Activated T-cell treated with anti-CD3 and anti-CD28 coated beads, Interleukin-2, amount 50 U/mL, for 4 hours (primary cell): ENCODE measurements at regions not wholly inside any gene's neighbourhood (a gene's known extent, or its start where the extent isn't known, plus 50 kb on each side); places are given as distances from the start of the nearest gene placed in this dataset.
A peak's percentile ranks its signal among the peaks of the same experiment; 100 is the strongest.
"Not testable (repeated sequence)": the region's sequence is repeated elsewhere in the genome, so short reads cannot be mapped to it uniquely, and the experiment has no call there.

Source experiments
- ATAC-seq, 2 donors: fragments of 200-7000 bp; cut with Tn5 transposase; one replicate each; pipeline ENCODE4 v1.10.0; 2021
- DNase-seq: peaks from one replicate; pipeline ENCODE4 v3.0.0-alpha.2; 2020
- H3K27me3 Mint-ChIP-seq: one replicate; pipeline ENCODE4 v1.8.0; 2021; ENCODE audit warnings: low read depth, mixed read lengths
- H3K36me3 Mint-ChIP-seq: one replicate; pipeline ENCODE4 v1.8.0; 2022; ENCODE audit warnings: mixed read lengths; ENCODE audit not compliant: insufficient read depth
- H3K4me1 Mint-ChIP-seq: one replicate; pipeline ENCODE4 v1.8.0; 2021; ENCODE audit warnings: low read depth, mixed read lengths
- H3K4me3 Mint-ChIP-seq: one replicate; pipeline ENCODE4 v1.8.0; 2021; ENCODE audit warnings: mild to moderate bottlenecking, moderate library complexity, mixed read lengths
- H3K9me3 Mint-ChIP-seq: one replicate; pipeline ENCODE4 v1.8.0; 2021; ENCODE audit warnings: mixed read lengths

DNA sequence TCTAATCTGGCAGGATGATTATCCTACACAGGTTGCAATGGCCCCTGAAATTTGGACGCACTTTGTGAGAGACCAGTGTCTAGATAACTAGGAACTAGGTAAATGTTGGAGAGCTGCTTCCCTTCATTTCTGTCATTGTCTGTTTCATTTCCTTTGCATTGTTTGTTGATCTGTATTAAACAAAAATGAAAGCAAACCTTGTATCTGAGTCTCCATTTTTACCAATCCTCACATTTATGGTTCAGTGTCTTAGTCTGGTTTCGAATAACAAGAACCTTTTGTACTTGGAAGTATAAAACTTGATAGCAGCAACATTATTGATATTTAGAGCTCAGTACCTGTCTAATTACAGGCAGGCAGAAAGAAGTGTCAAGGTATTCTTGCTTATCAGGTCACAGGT is 105.5 kb downstream of the MRPS30 start:
- H3K27me3 Mint-ChIP-seq, result no peaks in the 10 kb centered on the region
- ATAC-seq (no peak), DNase-seq (no peak)

DNA sequence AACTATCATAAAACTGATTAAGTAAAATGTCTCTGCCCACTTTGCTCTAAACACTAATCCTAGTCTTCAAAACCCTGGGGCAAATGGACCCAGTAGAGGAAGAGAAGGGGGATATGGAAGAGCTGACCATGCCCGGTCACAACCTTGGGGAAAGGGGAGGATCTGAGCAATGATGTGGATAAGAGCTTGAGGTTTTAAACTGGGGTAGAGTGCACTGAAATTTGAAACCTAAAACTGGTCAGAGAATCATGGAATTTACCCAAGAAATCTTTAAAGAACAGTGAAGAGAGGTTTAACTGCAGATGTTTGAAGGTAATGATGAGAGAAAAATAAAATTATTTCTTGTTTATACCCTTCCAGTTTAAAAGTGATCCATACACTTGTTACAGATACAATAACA is 110.8 kb downstream of the MRPS30 start:
- no peak for ATAC-seq
- DNase-seq, result no peak
- H3K36me3 Mint-ChIP-seq, result no peaks in the 10 kb centered on the region
- no peak overlapping the region for H3K4me3 Mint-ChIP-seq
- peaks cover 4% of the 10 kb centered on the region for H3K9me3 Mint-ChIP-seq
- H3K27me3 Mint-ChIP-seq, result no peaks in the 10 kb centered on the region
- no peaks in the 10 kb centered on the region for H3K4me1 Mint-ChIP-seq

More for the DNA sequence above, 105.5 kb downstream of the MRPS30 start:
- Mint-ChIP-seq H3K4me1 (no peaks in the 10 kb centered on the region), H3K4me3 (no peak overlapping the region), H3K36me3 (no peaks in the 10 kb centered on the region), H3K9me3 (no peaks in the 10 kb centered on the region)

- H3K9me3 Mint-ChIP-seq, result no peaks in the 10 kb centered on the region
Measured at GRCh38 chr5:44927115-44927733, 118.5 kb downstream of the MRPS30 start.

GRCh38 chr5:44932922-44933585 is 124.3 kb downstream of the MRPS30 start:
- no peak for DNase-seq
- no peak for ATAC-seq
- H3K36me3 Mint-ChIP-seq, result no peaks in the 10 kb centered on the region
- no peaks in the 10 kb centered on the region for H3K27me3 Mint-ChIP-seq
- no peak overlapping the region for H3K4me3 Mint-ChIP-seq
- peaks cover 6% of the 10 kb centered on the region for H3K9me3 Mint-ChIP-seq
- H3K4me1 Mint-ChIP-seq, result no peaks in the 10 kb centered on the region

More at GRCh38 chr5:44927115-44927733, 118.5 kb downstream of the MRPS30 start:
- Mint-ChIP-seq H3K4me1 (no peaks in the 10 kb centered on the region), H3K4me3 (no peak overlapping the region), H3K36me3 (no peaks in the 10 kb centered on the region), H3K27me3 (no peaks in the 10 kb centered on the region)
- ATAC-seq, result no peak
- no peak for DNase-seq

DNA sequence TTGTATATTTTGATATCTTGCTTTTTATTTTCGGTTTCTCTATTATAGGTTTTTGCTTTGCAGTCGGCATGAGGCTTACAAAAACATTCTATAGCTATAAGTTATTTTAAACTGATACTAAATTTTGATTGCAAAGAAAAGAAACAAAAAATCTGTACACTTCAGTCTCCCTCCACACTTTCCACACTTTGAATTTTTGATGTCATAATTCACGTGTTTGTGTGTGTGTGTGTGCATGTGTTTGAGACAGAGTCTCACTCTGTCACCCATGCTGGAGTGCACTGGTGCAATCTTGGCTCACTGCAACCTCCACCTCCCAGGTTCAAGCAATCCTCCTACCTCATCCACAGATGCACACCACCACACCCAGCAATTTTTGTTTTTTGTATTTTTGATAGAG is 124.9 kb downstream of the MRPS30 start:
- Mint-ChIP-seq H3K4me3 (no peak overlapping the region), H3K4me1 (no peaks in the 10 kb centered on the region)
- ATAC-seq, result no peak

DNA sequence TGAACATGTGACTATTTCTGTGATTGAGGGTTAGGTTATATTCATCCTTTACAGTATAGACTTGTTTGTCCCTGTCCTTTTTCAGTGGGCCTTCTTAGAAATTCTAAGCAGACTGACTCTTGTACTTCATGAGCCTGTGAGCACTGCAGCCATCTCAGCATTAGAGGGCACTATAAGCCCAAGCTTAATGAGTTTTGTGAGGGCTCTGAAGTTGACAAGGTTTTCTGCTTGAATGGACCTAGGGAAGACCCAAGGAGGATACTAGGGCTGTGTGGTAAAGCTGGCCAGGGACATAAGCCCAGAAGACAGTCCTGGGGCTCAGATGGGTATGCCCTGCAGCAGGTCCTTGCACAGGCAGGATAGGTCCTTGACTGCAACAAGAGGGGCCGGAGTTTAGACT is 126.5 kb downstream of the MRPS30 start:
- Mint-ChIP-seq H3K4me1 (no peaks in the 10 kb centered on the region), H3K36me3 (no peaks in the 10 kb centered on the region), H3K4me3 (no peak overlapping the region), H3K27me3 (no peaks in the 10 kb centered on the region), H3K9me3 (peaks cover 14% of the 10 kb centered on the region)
- ATAC-seq (no peak), DNase-seq (no peak)

More for the DNA sequence above, 124.9 kb downstream of the MRPS30 start:
- Mint-ChIP-seq H3K36me3 (no peaks in the 10 kb centered on the region), H3K9me3 (peaks cover 6% of the 10 kb centered on the region), H3K27me3 (no peaks in the 10 kb centered on the region)
- no peak for DNase-seq

DNA sequence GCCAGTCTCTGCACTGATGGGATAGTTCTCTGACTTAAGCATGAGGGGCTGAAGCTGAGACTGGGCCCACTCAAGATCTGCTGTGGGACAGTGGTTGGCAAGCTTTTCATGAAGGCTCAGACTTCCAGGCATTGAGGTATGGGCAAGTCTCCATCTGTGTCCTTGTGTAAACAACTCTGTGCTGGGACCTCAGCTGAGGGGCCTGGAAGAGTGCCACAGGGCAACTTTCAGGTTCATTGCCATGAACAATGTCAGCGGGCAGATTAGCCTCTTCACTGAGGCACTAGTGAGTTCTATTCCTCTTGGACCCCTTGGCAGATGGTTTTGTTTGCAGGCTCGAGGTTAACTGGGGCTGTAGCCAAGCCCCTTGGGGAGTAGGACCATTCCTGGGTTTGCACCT is 127.1 kb downstream of the MRPS30 start:
- DNase-seq, result no peak
- Mint-ChIP-seq H3K4me1 (no peaks in the 10 kb centered on the region), H3K27me3 (no peaks in the 10 kb centered on the region), H3K4me3 (no peak overlapping the region), H3K36me3 (no peaks in the 10 kb centered on the region), H3K9me3 (peaks cover 14% of the 10 kb centered on the region)
- ATAC-seq, result no peak

DNA sequence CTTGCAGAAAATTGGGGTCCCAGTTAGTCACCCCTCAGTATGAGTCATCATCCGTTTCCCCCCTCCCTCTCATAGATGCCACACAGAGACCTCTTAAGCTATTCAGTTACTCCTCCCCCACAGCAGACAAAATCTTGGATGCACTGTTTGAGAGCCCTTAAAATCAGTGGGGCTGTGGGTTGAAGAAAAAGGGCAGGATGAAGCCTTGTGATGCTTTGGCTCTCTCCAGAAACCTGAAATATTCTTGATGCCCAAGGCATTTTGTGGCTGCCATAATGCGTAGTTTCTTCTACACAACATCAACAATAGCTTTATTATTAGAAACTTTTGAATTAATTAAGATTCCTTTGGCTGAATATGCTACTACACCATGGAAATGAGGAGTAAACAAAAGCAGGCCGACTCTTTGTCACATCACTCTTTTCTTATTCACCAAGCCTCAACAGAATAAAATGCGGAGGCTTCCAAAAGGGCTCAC is 133.8 kb downstream of the MRPS30 start:
- DNase-seq (no peak), ATAC-seq (no peak)
- peaks cover 8% of the 10 kb centered on the region for H3K9me3 Mint-ChIP-seq
- H3K4me1 Mint-ChIP-seq, result peaks cover 1% of the 10 kb centered on the region
- H3K36me3 Mint-ChIP-seq, result no peaks in the 10 kb centered on the region
- no peak overlapping the region for H3K4me3 Mint-ChIP-seq
- H3K27me3 Mint-ChIP-seq, result no peaks in the 10 kb centered on the region

GRCh38 chr5:44943647-44944046 is 134.9 kb downstream of the MRPS30 start:
- no peak overlapping the region for H3K4me3 Mint-ChIP-seq
- H3K27me3 Mint-ChIP-seq, result no peaks in the 10 kb centered on the region
- H3K4me1 Mint-ChIP-seq, result peaks cover 1% of the 10 kb centered on the region
- no peak for DNase-seq
- ATAC-seq, result no peak
- H3K36me3 Mint-ChIP-seq, result no peaks in the 10 kb centered on the region
- H3K9me3 Mint-ChIP-seq, result peaks cover 8% of the 10 kb centered on the region

- no peak for ATAC-seq
- H3K9me3 Mint-ChIP-seq, result no peaks in the 10 kb centered on the region
- peaks cover 1% of the 10 kb centered on the region for H3K4me1 Mint-ChIP-seq
- H3K27me3 Mint-ChIP-seq, result no peaks in the 10 kb centered on the region
- no peaks in the 10 kb centered on the region for H3K36me3 Mint-ChIP-seq
- no peak for DNase-seq
- H3K4me3 Mint-ChIP-seq, result no peak overlapping the region
Measured at GRCh38 chr5:44945743-44946142, 137.0 kb downstream of the MRPS30 start.

GRCh38 chr5:44949687-44950086 is 140.9 kb downstream of the MRPS30 start:
- Mint-ChIP-seq H3K27me3 (no peaks in the 10 kb centered on the region), H3K4me1 (peaks cover 1% of the 10 kb centered on the region), H3K36me3 (no peaks in the 10 kb centered on the region), H3K9me3 (no peaks in the 10 kb centered on the region), H3K4me3 (no peak overlapping the region)
- no peak for ATAC-seq
- DNase-seq, result no peak

DNA sequence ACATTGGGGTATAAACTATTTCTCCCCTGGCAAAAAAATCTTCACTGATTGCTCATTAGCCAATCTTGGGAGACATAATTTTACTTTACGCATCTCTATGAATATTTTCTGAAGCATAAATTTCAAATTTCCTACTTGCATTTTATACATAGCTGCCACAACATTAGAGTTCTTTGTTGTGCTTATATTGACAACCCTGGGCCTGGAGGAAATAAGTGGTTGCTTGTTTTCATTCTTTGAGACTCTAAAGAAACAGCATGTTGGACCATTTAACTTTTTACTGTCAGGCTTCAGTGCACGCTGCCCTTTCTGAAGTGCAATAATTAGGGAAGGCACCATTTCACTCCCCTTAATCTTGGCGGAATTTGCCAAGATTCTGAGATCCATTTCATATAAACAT is 142.6 kb downstream of the MRPS30 start:
- Mint-ChIP-seq H3K4me3 (no peak overlapping the region), H3K4me1 (no peaks in the 10 kb centered on the region), H3K27me3 (no peaks in the 10 kb centered on the region), H3K36me3 (no peaks in the 10 kb centered on the region), H3K9me3 (no peaks in the 10 kb centered on the region)
- ATAC-seq (no peak), DNase-seq (no peak)

DNA sequence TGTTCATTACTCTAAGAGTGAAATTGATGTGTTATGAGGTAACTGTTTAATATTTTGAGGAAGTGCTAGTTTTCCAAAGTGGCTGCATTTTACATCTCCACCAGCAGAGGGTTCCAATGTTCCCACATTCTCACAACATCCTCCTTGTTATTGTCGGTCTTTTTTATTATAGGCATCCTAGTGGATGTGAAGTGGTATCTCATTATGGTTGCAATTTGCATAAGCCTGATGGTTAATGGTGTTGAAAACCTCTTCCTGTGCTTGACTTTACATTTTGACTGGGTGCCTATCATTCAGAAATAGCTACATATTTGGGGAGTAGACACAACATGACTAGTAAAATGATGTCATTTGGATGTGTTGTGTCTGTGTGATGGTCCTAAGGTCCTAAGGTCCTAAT is 143.6 kb downstream of the MRPS30 start:
- H3K4me1 Mint-ChIP-seq, result no peaks in the 10 kb centered on the region
- H3K4me3 Mint-ChIP-seq, result no peak overlapping the region
- H3K27me3 Mint-ChIP-seq, result no peaks in the 10 kb centered on the region
- H3K9me3 Mint-ChIP-seq, result no peaks in the 10 kb centered on the region
- H3K36me3 Mint-ChIP-seq, result no peaks in the 10 kb centered on the region
- peak in 1 of 2 donors; percentile 50 for ATAC-seq
- DNase-seq, result no peak

DNA sequence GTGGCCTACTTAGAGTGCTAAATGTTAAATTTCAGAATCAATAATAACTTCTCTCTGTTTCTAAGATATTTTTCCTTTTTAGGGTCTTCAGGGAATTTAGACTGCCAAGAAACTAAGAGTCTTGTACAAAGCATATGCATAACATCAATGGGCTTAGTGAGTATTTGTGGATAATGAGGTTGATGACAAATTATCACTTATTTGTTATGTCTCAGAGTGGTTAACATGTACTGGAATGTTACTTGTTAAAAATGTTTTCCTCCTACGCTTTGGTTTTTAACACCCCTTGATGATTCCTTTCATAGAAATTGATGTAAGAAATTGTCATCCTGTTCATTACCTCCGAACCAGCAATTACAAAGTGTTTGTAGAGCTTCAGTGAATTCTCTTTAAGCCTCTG is 144.3 kb downstream of the MRPS30 start:
- Mint-ChIP-seq H3K4me1 (no peaks in the 10 kb centered on the region), H3K27me3 (no peaks in the 10 kb centered on the region), H3K4me3 (no peak overlapping the region), H3K9me3 (no peaks in the 10 kb centered on the region), H3K36me3 (no peaks in the 10 kb centered on the region)
- ATAC-seq (peak; percentile 34 to 61), DNase-seq (no peak)

DNA sequence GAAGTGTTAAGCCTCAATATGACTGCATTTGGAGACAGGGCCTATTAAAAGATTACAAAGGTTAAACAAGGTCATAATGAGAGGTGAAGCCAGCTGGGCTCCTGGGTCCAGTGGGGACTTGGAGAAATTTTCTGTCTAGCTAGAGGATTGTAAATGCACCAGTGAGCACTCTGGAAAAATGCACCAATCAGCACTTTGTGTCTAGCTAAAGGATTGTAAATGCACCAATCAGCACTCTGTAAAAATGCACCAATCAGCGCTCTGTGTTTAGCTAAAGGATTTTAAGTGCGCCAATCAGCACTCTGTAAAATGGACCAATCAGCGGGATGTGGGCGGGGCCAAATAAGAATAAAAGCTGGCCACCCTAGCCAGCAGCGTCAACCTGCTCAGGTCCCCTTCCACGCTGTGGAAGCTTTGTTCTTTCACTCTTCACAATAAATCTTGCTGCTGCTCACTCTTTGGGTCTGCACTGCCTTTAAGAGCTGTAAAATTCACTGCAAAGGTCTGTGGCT is 150.3 kb downstream of the MRPS30 start:
- not testable (repeated sequence) for H3K36me3 Mint-ChIP-seq, H3K27me3 Mint-ChIP-seq, H3K4me3 Mint-ChIP-seq, ATAC-seq, H3K4me1 Mint-ChIP-seq, H3K9me3 Mint-ChIP-seq, DNase-seq
